ENCODE measurements at regions not wholly inside any gene's neighbourhood (a gene's known extent, or its start where the extent isn't known, plus 50 kb on each side); places are given as distances from the start of the nearest gene placed in this dataset.

DNA sequence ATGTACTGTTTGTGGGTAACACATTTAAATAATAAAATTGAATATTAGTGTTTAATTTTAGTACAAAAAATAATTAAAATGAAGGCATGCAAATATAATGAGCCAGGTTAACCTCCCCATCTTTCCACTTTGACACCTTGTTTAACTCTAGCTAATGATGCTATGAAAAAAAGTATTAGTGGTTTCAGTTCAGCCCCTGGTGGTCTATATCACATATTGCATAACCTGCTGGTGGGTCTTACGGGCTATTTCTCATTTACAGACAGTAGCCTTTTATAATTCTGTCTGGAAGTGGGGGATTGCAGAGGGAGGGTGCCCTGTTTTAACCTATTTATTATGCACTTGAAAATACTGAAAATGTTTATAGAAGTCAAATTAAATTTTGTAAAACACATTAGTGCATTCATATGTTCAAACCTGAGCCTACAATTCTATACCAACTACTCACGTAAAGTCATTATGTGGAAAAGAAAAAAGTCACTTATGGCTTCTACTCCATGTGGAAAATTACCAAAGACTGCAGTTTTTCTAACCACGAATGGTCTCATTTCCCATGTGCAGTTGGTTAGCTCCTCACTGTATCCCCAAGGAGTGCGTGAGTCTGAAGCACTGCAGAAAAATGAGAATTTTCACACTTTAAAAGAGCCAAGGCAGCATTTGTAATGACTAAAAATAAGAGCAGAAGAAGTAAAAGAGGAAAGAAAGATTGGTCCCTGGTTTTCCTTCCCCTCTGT lies 381.0 kb downstream of the MTX2 start:
- no peak for DNase-seq (ENCODE audit: low read depth)

DNA sequence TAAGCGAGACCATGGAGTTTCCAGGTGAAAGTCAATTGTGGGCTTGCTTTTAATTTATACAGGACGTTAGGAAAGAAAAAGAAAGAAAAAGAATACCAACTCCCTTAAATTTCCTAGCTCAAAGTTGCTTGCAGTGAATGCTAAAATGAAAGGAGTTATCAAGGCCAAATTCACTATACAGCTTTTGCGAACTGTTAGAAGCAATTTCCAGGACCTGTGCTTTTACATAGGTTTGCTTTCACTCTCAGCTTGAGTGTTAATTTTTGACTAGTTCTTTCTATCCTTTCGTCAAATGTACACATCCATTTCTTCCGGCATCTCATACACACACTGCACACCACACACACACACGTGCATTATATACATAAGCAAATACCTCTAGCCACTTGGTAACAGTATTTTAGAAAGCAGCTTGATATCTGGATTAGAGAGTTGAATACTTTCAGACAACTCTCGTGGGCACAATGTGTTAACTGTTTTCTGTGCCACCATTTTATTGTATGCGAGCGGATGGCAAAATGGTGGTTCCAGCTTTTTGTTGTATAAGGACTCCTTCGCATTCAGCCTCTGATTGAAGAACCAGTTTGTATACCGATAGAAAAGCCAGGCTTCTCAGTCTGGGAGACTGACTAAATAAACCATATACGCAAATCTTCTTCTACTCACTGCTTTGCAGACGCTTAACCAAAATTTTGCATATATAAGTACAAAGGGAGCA lies 381.8 kb downstream of the MTX2 start:
- no peak for DNase-seq (ENCODE audit: low read depth)

DNA sequence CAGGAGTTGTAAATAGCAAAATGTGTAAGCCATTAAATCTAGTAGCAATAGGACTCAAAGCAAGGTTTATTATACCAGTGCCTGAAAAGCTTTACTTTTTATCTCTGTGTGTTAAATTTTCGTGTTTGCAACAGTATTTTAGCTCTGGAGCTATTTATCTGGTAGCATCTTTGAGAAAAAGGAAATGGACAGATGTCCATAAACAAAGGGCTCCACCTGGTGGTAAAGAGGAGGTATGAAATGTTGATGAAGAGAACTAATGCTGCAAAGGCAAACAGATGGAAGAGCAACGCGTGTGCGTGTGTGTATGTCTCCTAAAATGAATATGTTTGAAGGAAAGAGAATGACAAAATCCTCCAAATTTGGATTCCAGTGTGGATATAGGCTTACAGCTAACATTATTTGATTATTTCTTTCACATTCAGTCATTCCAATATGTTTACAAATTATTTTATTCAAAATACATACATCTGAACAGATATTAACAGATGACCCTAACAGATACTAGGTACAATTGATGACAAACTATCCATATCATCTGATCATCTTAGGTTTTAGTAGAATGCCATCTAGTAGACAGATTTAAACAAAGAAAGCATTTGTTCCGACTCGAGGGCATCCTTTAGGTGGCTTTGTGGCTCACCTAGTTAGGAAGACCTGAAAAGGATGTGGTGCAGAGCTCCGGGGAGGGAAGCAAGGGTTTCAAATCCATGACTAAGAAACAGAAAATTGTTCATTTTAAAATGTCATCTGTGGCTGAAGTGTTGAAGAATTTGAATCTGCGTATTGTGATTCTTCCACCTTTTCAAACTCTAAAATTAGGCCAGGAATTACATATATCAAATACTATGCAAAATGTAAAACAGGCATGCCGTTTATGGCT lies 383.3 kb downstream of the MTX2 start:
- peak; percentile 36 for DNase-seq (ENCODE audit: low read depth)

DNA sequence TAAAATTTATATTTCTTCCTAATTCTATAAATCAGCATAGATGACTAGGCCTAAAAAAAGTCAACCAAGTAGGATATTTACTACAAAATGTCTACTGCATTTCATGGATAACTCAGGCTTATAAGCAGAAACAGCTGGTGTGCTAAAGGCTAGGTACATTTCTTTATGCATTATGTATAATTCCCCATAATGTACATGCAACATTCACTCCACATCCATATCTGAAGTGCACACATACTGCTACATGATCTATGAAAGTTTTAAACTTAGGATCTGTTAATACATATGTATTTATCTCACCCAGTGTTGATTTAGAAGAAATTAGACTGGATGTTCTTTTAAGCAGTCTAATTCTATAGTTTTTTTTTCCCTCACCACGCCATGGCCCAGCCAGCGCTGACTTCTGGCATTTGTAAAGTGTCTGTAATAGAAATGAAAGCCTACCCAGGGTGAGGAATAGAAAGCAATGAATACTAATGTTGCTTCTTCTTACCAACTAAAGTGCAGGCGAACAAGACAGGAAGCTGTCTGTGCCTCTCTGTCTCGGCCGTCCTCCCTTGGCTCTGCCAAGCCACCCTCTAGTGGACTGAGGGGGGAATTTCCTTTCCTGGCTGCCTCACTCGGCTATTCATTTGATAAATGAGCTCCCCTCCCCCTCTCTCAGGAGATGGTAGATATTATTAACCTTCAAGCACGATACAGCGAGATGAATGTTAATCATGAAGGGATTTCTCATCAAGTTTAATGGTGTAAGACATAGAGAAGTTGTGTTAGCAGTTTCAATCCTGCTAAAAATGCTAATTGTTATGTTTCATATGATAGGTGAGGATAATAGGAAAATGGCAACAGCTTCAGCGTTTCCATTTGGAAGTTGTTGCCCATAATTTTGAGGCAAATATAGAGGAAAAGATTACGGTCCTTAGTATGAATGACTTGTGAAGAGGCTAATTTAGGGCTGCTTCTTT lies 384.5 kb downstream of the MTX2 start:
- DNase-seq (ENCODE audit: low read depth) = peak; percentile 36

DNA sequence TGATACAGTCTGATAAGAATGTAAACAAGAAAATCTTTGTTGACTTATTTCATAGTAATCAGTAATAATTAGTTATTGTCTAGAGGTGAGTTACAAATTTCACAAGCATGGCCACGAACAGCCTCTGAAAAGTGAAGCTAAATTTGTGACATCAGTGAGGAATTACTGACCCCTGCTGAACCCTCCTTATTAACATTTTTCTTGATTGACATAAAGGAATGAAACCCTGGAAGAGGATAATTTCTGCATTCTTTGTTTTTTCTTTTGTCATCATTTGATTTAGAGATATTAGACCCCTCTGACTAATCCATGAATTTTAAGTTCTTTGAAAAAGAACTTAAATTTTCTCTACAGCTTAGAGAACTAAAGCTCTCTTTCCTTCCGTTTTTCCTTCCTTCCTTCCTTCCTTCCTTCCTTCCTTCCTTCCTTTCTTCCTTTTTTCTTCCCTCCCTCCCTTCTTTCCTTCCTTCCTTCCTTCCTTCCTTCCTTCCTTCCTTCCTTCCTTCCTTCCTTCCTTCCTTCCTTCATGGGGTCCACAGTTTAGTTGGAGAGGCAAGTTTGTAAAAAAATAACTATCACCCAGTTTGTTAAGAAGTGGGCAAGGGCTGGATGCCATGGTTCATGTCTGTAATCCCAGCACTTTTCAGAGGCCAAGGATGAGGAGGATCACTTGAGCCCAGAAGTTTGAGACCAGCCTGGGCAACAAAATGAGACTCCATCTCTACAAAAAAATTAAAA lies 387.0 kb downstream of the MTX2 start:
- DNase-seq (ENCODE audit: low read depth) = no peak

DNA sequence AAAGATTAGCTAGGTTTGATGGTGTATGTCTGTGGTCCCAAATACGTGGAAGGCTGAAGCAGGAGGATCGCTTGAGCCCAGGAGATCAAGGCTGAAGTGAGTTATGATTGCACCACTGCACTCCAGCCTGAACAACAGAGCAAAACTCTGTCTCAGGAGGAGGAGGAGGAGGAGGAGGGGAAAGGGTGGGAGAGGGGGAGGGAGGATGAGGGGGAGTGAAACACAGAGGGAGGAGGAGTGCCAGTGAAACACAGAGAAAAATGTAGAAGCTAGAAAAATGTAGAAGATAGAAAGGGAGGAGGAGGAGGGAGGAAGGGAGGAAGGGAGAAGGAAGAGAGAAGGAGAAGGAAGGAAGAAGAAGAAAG lies 387.5 kb downstream of the MTX2 start:
- no peak for DNase-seq (ENCODE audit: low read depth)

DNA sequence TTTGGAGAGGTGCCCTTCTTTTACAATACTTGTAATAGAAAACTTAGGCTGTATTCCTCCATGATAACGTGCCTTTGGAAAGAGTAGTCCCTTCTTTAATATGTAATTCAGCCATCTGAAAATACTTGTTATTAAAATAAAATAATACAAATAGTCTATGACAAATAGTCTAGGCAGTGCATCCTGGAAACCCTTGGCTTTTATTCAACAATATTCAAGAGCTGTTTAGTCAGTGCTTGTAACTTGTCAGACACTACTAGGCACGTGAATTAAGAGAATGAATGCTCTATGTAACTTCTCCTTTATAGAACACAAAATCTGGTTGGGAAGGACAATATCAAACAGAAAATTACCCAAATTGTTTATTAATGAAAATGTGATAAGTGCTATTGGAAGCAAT lies 388.2 kb downstream of the MTX2 start:
- no peak for DNase-seq (ENCODE audit: low read depth)

DNA sequence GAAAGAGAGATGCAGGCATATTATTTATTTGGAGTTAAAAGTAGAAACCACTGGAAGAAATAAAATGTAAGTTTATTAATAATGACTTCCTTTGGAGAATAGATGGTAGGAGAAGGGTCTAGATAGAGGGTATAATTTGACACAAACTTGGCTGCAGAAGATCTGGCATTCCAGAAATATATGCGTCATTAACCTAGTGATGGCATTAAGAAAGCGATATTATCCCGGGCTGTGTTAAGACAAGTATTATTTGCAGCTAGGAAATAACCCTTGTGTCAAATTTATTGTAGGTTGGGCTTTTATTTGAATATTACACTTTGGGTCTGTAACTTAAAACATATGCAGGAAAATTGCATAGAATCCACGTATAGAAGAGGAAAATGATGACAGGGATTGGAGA lies 389.5 kb downstream of the MTX2 start:
- no peak for DNase-seq (ENCODE audit: low read depth)

DNA sequence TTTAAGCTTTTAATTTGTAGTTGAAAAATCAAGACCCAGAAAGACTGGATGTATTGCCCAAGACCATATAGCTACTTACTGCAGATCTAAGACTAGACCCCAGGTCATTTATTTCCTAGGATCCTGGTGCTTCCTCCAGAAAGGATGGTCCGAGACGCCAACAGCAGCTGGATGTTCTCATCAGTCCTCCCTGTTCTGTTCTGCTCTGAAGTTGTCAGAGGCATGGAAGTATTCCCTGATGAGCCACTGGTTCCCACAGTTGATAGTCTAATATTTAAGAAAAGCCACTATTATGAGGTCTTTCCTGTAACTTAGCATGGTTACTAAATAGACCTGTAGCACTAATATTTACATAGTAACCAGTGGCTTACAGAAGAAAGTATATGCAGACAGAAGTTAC lies 393.5 kb downstream of the MTX2 start:
- no peak for DNase-seq (ENCODE audit: low read depth)

DNA sequence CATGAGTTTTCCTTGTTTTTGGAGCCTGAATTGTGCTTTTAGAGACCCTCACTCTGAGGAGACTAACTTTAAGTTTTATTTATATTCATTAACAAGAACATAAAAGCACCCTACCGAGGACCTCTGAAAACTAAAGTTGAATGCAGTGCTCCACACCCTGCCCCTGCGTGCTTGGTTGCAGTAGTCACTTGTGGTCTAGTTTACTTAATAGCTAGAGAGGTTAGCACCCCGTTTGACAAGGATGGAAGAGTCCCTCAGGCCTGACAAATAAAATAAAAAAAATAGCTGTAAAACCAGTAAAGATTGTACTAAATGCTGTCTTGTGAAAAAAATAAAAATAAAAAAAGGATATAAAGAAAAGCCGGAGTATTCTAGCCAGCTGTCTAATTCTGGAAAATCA lies 395.2 kb downstream of the MTX2 start:
- DNase-seq (ENCODE audit: low read depth) = no peak

DNA sequence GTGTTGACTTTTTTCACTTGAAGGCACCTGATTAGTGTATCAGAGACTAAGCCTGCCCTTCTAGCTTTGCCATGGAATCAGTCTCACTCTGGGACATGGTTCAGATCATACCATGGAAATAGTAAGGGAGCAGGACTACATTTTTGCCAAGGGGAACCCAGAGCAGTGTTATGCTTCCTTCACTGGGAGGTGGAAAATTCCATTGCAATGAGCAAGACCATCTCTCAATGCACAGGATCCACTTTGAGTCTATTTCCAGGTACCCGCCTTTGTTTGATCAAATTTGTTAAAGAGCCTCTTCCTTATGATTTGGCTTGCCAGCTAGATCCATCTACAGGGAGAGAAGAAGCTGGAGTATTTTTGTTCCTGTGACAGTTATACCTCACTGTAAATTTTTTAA lies 395.8 kb downstream of the MTX2 start:
- DNase-seq (ENCODE audit: low read depth) = no peak

DNA sequence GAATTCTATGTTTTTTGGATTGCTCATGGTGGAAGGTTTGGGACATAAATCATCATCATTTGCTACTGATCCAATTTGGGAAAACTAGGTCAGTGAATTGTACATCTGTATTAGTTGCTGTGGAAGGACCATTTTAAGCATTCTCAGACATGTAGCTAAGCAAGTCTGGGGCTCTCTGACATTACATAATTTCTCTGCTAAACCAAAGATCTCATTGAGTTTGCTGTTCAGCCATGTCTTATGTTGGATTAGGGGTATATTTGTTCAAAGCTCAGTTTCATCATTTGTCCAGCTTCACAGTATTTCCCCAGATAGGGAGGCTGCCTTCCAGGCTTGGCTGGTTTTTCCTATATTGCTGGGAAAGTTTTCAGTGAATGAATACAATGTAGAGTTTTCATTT lies 399.7 kb downstream of the MTX2 start:
- DNase-seq (ENCODE audit: low read depth) = no peak

DNA sequence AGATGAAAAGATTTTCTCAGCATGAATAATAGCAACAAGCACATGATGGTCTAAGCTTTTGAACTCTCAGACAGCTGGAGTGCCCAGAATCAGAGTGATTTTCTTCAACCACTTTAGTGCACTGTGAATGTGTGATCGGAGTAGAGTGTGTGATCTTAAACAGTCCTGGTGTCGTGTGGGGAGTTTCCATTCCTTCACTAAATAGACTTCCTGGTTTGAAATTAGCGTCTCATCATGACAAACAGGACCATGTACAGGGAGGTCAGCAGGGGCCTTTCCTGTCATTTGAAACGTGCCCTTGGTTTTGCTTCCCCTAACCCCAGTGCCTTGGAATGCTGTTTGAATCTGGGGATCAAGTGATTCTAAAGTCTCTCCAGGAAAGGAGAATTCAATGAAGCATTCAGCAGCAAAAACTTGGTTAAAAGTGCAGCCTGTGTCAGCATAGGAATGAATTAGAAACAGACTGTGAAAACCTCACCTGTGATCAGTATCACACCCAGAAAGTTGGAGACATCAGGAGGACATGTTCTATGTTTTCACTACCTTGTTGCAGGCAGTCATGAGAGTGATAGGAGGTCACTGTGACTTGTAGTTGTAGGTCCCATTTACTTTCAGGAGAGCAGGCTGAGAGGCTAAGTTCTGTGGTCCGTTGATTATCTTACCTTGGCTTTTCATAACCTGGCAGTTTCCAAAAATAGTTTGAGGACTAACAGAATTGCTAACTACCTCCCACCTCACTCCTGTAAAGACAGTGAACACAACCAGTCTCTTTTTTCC lies 400.3 kb downstream of the MTX2 start:
- no peak for DNase-seq (ENCODE audit: low read depth)

DNA sequence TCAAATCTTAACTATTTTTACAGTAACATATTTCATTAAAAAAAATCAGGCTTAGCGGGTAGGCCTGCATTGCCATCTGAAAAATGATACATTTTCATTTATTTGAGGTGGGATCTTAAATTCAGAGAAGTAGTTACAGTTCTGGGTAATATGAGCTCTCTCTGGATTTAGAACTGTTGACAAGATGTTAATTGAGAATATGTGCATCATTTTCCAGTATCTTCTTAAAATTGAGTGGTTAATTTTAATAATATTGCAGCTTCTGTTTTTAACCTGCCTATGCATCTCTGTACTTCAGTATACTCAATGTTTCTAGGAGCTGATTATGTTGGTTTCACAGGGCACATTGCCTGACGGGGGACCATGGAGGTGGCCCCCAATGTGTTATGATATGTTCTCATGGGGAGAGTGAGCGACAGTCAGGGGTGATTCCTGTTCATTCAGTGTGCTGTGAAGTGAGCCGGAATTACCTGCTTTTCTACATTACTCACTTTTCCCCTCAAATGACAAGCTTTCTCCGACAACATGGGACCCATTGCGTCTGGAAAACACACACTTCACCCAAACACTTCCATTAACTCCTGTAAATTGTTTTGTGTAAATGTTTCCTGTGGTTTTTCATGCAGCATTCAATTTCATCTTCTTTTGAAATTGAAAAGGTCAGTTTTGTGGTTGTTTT lies 406.2 kb downstream of the MTX2 start:
- no peak for DNase-seq (ENCODE audit: low read depth)

DNA sequence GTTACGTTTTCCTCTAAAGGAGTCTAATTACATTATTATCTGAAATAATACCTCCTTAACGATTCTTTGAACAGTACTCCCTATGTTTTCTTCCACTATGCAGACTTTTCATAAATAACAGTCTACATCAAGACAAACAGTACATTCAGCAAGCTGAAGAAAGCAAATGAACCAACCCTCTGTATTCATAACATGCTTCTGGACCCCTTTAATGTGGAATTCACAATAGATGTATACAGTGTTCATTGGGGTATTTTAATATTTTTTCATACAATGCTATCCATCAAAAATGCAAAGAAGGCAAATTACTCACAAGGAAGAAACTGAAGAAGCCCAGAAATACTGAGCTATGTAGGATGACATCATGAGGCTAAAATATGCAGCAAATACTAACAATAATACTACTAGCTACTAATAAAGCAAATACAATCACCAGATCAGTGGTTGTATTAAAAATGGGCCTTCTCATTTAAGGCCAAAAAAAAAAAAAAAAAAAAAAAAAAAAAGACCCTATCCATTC lies 408.6 kb downstream of the MTX2 start:
- DNase-seq (ENCODE audit: low read depth) = no peak

DNA sequence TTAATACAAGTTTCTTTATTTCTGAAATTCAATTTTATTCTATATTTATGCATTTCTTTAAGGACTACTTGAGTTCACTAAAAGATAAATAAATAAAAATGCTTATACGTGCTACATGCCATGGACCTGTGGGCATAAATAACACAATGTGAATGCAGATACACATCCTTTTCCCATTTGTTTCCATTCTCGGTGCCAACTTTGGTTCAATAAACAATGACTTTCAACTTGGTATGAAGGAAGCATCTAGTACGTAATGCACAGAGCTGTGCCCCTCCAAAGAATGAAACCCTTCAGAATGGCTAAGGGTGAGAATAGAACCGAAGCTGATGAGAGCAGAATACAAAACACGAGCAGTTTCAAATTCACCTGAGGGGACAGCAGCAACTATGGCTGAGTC lies 409.3 kb downstream of the MTX2 start:
- DNase-seq (ENCODE audit: low read depth) = no peak

DNA sequence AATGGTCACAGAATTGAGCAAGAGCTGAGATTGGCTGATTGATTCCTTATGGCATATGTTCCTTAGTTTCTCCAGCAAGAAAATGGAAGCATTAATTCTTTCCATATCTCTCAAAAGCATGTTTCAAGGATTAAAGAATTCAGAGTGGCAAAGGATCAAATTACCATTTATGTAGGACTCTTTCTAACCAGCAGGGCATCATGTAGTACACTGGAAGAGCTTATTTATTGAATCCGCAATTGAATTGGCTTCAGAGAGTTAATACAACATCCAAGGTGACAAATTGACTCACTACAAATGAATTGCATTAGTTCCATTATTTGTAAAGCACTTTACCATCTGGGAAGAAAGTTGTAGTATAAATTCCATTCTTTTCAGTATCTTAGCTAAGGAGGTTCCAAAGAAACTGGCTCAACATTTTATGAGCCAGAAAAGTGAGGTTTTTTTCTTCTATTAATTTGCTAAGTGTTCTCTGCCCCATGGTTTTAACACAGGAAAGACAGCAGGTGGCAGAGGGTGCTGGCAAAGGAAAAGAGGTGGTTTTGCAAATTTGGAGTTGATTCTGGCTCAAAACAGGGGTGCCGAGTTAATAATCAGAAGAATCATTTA lies 409.9 kb downstream of the MTX2 start:
- DNase-seq (ENCODE audit: low read depth) = no peak

DNA sequence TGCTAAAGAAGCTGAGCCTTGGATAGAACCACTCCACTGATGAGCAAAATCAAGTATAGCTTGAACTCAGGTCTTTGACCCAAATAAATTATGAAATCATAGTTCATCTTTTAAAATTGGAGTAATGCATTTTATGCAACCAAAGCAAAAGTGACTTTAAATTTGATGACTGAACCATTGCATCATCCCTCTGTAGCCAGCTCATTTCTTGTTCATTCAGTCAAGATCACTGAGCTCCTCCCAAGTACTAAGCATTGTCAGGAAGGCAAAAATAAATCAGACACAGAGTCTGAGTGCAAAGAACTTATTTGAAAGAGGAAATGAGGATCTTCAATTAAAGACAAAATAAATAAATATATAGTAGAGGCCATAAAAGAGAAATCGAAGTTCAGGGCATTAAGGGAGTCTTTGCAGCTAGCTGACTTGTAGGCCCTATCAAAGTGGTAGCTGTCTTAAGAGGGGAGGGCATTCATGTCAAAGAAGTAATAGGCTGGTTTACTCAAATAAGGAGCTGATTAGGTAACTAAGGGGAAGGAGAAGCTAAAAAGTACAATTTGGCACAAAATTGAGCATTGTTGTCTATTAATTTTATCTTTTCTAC lies 411.8 kb downstream of the MTX2 start:
- DNase-seq (ENCODE audit: low read depth) = peak; percentile 29

Measured in fibroblast of the conjunctiva (primary cell).